ENCODE measurements at regions not wholly inside any gene's neighbourhood (a gene's known extent, or its start where the extent isn't known, plus 50 kb on each side); places are given as distances from the start of the nearest gene placed in this dataset.

DNA sequence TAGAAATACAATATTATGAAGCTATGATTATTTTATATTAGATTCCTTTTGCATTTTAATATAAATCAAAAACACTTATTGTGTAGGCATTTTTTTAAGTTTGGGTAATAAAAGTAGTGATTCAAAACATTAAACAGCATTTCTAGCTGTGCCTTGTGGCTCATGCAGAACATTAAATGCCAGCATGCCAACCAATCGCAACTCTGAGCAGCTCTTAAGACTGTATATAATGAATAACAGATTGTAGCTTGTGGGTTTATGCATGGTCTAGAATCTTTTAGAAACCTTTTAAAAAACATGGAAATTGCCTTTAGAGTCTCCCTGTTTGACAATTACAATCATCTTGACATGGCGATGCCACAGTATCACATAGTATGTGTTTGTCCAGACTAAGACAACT, 903.8 kb downstream of the EFNA5 start:
- DNase-seq, result no peak

DNA sequence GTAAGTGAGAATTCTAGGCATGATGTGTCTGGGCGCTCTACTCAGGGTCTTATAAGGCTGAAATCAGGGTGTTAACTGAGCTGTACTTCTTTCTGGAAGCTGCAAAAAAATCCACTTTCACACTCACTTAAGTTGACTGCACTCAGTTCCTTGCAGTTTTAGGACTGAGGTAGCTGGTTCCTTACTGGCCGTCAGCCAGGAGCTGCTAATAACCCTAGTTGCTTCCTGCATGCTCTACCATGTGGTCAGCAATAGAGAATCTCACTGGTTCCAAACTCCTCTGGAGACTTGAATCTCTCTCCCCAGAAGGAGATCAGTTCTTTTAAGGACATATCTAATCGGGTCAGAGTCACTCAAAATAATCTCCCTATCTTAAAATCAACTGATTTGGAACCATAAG, 911.2 kb downstream of the EFNA5 start:
- DNase-seq, result no peak

DNA sequence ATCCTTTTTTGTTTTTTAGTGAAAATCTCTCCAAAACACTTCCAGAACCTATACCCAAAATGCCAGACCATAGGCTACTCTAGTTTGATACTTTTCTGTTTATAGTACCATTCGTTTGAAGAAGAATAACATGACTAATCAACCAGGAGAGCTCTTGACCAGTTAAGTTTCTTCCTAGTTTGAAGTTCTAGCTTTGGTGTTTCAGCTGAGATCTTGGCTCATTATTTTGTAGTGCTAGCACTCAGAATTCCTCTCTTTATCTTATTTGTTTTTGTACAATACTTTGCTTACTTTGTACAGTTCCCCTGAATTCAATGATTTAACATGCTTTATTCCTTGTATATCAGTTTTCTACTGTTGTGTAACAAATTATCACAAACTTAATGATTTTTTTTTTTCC, 911.6 kb downstream of the EFNA5 start:
- no peak for DNase-seq

DNA sequence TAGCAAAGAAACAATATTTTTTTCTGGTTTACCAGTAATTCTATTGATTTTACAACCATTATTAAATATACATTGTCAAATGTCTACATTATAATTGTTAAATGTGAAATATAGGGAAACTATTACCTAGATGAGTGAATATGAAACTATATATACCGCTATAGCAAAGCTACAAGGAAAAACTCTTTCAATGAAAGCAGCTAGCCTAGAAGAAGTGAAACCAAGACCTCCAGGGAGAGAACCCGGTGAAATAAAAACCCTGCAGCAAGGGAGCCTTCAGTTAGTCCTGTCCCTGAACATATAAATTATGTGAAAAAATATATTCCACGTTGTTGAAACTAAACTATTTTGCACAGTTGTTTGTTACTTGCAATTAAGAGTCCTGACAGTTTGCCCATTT, 913.1 kb downstream of the EFNA5 start:
- DNase-seq, result no peak

DNA sequence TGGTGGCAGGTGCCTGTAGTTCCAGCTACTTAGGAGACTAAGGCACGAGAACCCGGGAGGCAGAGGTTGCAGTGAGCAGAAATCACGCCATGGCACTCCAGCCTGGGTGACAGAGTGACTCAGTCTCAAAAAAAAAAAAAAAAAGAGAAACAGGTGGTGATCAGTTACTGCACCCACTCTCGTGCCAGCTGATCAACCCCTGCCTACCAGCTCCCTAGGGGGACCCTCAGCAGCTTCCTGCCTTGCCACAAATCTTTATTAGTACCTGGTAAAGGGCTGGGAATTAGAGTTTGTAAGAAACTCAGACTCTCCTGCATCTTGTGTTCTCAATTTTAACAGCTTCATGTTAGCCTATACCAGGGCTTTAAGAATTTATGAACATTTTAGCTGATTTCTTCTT, 914.9 kb downstream of the EFNA5 start:
- no peak for DNase-seq

DNA sequence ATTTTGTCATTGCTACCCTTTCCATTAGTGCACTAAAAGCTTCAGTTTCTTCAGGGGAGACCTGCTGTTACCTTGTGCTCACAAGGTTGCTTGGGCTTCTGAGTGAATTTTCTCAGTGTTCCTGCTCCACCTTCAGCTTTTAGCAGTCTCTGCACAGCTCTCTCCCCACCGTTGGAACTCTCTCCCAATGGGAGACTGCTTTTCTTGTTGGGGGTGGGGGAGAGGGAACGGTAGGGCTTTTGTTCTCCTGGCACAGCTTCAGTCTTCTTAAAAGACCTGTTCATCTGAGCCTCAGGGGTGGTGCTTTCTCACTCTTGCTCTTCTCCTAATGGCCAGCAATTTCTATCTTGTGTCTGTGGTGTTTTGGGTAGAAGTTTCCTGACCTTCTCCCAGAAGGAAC, 915.7 kb downstream of the EFNA5 start:
- DNase-seq, result no peak

DNA sequence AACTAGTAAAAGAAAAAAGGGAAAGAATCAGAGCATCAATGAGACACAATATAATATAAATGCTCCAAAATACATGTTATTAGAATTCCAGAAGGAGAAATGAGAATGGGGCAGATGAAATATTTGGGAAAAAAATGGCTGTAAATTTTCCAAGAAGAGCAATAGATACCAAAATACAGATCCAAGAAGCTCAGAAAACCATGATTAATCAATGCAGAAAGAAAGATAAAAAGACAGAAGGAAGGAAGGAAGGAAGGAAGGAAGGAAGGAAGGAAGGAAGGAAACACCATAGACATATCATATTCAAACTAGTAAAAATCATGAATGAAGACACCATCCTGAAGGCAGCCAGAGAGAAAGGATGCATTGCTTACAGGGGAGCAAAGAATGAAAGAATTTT, 920.9 kb downstream of the EFNA5 start:
- DNase-seq, result no peak

DNA sequence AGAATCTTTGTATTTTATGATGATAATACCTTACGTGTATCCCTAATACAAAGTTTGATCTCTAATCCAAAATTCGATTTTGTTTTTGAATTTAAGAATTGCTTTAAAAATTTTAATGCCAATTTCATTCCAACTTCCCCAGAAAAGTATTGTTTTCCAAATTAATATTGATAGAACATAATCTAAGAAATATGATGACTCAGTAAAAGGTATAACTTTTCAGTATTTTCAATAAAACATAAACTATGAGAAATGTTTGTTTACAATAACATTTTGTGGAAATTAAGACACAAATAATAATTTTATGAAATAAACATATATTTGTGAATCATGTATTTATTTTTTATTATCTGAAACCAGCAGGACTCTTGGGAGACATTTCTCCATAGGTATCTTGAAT, 931.6 kb downstream of the EFNA5 start:
- DNase-seq, result no peak

DNA sequence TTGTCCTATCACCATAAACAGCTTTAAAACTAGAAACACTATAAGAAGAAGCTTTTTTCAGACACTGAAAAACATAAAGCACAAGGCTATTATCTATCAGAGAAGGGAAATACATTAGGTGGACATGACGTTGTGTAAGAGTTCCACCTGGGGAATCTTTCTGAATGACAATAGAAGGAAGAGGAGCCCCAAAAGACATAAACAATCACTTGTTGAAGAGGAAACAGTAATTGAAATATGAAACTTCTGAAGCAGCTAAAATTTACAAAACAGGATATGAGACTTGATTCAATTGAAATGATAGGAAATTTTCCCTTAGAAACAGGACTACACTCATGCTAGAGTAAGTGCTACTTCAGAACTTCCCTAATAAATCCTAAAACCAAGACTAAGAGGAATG, 933.6 kb downstream of the EFNA5 start:
- DNase-seq, result no peak

DNA sequence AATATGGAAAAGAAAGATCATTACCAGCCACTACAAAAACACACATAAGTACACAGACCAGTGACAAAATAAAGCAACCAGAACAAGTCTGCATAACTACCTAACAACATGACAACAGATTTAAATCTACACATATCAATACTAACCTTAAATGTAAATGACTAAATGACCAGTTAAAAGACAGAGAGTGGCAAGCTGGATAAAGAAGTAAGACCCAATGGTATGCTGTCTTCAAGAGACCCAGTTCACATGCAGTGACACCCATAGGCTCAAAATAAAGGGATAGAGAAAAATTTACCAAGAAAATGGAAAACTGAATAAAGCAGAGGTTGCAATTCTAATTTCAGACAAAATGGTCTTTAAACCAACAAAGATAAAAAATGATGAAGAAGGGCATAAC, 938.1 kb downstream of the EFNA5 start:
- no peak for DNase-seq

DNA sequence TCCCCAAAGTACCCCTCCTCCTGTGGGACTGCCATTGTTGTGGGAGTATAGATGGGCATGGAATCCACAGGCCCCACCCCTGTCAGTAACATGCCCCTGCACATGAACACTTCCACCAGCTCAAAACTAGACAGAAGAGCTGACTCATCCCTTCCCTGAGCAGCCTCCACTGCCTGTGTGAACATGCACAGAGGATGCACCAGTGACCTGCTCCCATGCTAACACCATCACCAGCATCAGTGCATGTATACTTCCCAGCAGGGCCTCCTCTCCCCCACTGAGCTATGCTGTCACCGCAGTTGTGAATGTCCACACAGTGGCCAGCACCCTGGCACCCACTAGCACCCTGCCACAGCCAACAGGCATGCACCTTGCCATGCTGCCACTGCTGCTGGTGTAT, 939.8 kb downstream of the EFNA5 start:
- no peak for DNase-seq

DNA sequence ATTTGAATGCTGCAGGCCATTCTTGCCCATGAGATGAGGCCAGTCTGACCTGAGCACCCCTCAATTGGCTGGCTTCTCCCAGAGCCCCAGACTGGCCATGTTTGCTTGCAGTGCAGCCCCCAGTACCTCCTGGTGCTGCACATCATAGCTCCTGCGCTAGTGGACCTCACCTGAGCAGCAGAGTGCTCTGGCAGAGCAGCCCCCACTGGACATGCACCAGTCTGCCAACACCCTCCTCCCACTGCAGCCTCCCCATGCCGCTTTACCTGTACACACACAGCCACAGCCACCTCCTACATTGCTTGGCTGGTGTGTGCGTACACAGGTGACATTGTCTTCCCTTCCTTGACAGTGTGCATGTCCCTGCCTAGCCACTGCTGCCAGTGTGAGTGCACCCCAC, 940.2 kb downstream of the EFNA5 start:
- DNase-seq, result no peak

DNA sequence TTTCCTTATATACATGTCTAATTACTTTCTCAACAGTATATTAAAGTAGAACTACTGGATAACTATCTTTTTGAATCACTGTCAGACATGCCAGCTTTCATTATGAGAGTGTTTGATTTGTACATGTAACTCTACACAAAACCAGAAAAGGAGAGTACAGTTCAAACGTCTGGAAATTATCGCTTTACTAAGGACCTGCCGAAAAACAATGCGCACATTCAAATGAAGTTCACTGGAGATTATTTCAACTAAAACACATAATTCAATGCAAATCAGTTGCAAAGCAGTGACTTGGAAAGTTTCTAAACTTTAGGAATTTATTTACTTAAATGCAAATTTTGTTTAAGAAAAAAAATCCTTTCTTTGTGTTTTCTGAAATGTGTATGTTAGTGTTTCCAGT, 942.5 kb downstream of the EFNA5 start:
- DNase-seq, result no peak

DNA sequence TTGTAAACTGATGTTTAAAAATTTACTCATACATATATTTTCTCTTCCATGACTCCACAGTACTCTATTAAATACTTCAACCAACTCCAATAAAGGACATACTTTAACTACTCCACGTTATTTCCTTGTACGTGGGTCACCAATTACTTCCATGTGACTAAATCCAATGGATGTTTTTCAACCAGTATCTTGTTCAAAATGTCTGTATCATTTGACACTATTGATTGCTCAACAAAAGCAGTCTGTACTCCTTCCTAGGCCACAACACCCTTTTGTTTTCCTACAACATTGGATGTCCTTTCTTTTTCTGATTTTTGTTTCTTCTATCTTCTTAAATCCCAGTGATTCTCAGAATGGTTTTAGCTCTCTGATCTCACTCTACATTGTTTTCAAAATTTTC, 943.7 kb downstream of the EFNA5 start:
- DNase-seq, result no peak

DNA sequence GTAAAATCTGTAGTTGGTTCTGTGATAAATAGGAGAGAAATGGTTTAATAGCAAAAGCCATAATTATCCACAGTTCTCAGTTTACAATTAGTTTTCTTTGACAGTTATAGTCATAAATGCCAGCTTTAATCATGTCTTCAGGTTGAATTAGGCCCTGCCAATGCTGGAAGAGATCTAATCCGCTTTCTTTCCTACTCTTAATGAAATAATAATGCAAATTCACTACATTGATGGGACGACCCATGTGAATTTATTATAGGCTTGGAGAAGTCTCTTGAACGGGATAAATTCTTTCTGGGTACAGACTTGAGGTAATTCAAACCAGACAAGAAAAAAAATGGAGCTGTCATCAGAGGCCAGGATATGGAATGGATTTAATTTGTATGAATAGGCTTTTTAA, 950.4 kb downstream of the EFNA5 start:
- DNase-seq, result no peak

DNA sequence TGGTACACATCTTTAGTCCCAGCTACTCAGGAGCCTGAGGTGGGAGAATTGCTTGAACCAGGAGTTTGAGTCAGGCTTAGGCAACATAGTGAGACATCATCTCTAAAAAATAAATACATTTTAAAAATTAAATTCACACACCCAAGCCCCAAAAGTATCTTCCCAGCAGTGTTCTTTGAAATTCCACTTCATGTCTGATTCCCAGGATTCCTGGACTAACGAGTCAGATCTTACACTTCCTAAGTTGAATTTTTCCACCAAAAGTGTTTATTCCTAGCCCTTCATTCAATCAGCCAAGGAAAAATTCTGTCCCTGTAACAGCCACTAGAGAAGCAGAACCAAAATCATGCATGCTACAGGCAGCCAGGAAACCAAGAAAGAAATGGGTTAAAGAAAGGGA, 970.9 kb downstream of the EFNA5 start:
- no peak for DNase-seq

DNA sequence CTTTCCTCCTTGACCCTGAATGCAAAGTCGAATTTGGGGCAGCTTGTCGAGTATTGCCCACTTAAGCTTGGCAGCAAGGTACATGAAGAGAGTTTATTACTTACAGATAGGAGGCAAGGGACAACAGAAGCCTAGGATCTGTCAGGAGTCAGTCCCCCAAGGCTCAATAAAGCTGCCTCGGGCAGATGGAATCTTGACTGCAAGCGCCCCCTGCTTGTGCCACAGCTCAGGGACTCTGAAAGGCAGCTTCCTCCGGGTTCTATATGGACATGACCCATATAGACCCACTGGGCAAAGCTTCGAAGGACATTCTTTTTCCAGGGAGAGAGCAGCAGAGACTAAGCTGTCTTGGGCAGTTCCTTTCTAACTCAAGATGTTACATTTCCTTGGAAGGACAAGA, 971.5 kb downstream of the EFNA5 start:
- DNase-seq, result no peak

DNA sequence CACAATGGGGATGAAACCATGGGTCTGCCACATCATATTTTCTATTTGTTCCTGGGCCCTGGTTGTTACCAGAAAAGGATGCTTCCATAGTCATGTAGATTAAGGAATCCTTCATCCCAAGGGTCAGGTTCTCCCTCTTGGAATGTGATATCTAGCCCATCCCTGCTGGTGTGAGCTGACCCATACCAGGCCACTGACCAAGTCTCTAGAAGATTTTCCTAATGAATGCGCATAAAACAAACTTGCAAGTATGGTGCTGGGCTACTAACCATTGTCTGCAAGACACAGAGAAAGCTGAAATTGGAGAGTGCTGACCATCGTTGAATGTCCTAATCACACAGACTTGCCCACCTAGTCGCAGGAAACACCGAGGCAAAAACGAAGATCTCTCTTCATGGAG, 972.6 kb downstream of the EFNA5 start:
- DNase-seq, result no peak

DNA sequence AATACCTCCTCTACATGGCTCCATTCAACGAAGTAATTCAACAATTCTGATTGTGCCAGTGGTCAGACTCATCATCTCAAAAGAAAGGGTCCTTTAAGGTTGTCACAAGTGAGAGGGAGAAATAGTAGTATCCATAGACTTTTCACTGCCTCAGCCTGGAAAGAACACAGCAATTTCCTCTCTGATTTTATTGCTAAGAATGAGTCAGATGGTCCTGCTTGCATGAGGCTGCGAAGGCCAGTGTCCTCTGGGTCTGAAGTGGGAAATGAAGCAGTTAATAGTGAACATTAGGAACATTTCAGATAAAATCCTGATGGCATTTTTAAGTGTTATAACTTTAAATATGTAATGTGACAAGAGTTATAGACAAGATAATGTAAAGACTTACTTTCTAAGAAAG, 979.0 kb downstream of the EFNA5 start:
- no peak for DNase-seq

DNA sequence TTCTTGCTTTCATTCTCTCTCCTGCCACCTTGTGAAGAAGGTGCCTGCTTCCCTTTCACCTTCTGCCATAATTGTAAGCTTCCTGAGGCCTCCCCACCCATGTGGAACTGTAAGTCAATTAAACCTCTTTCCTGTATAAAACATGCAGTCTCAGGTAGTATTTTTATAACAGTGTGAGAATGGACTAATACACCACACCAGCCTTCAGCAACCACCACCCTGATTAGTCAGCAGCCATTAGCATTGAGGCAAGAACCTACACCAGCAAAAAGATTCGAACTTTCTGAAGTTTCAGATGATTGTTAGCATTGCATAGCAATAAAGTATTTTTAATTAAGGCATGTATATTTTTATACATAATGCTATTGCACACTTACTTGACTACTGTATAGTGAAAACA, 980.2 kb downstream of the EFNA5 start:
- no peak for DNase-seq

DNA sequence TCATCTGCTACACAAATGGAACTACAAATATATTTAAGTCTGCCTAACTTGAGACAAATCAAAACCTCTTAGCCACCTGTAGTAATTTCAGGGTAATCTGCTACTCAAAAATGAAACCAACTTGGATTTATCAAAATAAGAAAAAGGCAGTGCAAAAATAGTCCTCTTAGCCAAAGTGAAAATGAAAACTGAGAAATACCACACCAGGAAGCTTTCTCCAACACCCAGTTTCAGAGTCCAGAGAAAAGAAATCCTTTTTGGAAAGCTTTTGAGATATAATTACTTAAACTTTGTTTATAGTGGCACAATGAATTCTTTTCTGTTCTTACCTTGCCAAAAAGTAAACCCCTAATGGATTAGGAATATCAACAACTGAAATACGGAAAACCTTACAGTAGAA, 990.4 kb downstream of the EFNA5 start:
- no peak for DNase-seq

DNA sequence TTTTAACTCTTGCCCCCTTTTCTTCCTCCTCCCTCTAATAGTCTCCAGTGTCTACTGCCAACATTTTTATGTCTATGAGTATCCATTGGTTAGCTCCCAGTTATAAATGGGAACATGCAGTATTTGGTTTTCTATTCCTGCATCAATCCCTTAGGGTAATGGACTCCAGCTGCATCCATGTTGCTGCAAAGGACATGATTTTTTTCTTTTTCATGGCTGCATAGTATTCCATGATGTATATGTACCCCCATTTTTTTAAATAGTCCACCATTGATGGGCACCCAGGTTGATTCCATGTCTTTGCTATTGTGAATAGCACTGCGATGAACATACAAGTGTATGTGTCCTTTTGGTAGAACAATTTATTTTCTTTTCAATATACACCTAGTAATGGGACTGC, 993.7 kb downstream of the EFNA5 start:
- DNase-seq, result no peak

DNA sequence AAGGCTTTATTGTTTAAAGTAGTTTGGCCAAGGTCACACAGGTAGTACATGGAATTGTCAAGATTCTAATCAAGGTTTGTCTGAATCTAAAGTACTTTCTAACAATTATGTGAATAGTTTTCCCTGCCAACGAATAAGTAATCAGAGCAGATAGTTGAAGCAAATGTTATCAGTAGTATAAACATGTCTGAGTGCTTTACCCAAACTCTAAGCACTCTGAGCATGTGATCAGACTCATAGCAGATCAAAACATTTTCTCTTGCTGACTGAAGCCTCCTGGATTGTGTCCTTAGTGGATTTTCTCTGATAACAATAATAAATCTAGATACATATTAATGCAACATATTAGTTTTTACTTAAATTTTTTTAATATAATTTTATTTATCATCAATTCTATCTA, 995.0 kb downstream of the EFNA5 start:
- DNase-seq, result no peak

DNA sequence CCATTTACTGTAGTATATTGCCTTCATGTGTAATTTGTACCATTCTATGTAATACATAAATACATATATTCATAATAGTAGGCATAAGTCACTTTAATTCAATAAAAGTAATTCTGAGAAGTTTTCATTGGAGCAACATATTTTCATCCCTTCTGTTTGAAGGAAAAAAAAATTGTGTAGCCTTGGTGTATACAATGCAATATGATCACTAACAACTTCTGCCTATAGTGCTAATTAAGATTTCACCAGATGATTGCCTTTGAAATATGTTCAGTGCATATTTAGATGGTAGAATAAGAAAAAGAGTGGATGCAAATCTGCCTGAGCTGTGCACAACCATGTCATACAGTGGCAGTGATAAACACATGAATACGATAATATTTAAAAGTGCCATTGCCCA, 996.8 kb downstream of the EFNA5 start:
- no peak for DNase-seq

DNA sequence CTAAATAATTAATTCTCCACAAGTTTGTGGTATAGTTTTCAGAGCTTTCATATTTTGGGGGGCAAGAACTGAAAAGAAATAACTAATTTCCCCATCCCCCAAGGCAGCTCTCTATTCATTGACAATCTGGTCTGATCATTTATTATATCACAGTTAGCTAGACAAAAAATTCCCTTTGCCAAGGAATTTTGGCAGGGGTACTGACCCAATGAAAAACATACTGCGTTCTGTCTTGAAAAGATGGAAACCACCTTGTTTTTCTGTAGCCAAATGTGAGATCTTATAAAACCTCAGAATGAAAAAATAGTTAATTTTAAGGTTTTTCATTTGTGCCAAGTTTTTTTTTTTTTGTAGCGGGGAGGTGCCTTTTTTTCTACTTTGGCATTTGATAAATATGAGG, 1008.9 kb downstream of the EFNA5 start:
- no peak for DNase-seq

DNA sequence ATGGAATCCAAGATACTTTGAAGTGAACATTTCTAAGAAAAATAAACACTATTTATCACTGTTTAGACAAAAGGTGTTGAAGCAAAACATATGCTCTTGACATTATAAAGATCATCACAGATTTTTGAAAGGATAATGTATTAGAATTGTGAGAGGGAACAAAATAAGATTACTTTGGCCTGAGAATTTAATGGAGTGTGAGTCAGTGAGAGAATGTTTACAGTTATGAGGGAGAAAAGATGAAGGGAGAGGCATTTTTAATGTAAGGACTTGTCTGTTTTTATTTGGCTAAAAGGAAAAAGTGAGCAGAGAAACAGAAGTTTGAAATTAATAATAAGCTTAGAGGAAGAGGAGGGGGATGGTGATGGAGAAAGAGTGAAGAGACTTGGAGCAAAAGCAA, 1010.1 kb downstream of the EFNA5 start:
- DNase-seq, result no peak

DNA sequence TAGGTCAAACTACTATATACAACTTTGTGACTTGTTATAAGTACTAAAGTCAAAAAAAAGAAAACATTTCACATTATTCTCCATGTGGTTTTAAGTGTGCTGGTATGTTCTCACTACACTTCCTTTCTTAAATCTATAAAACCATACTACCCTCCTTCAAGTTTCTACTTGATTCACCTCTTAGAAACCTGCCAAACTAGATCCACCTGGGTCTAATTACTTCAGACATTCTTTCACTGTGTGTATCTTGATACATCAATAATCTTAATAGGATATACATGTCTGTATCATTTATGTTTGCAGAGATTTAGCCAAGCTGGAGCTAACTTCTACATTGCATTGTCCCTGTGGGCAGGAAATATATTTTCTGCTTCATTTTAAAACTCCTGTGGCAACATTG, 1012.6 kb downstream of the EFNA5 start:
- no peak for DNase-seq

Data from NCI-H510A treated with DMSO at 0.1 percent for 48 hours (cell line).